GM04504 (cell line): ENCODE measurements at regions not wholly inside any gene's neighbourhood (a gene's known extent, or its start where the extent isn't known, plus 50 kb on each side); places are given as distances from the start of the nearest gene placed in this dataset.

Experiments used
- DNase-seq: peaks from one replicate; pipeline ENCODE4 v3.0.0-alpha.2; 2012; ENCODE audit warnings: low read depth

GRCh38 chr6:132974122-132974521 is 159.8 kb downstream of the RPS12 start:
- no peak for DNase-seq

GRCh38 chr6:132977413-132977812 is 163.0 kb downstream of the RPS12 start:
- DNase-seq: no peak

DNA sequence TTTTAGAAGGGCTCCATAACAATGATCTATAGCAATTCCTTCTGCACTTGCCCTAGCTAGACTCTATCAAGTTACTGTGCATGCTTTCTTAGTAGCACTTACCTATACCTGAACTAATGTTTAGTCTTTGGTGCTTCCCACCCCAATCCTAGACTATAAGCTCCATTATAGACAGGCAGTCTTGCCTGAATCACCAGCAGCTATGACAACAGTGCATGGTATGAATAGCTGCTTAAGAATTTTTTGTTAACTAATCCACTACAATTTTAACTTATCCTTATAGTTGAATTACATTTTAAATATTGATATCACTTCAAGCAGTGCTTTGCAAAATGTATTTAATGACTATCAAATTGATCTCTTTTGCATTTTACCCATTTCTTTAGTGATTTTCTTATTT is 164.3 kb downstream of the RPS12 start:
- DNase-seq: no peak

DNA sequence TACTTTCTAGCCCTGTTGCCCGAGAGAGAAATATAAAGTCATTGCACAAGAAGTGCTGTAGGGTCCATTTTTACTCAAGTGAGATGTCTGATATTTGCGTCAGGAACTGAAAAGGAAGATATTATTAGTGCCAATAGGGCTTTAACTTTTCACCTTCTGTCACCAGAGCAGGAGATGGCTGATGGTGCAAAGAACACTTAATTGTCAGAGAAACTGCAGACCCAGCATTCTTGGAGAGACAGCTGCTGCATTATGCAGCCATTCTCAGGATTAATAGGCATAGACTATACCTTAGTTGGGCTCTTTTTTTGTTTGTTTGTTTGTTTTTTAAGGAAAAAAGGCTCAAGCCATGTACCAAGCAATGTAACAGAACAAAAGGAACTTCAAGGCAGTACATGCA is 179.4 kb downstream of the RPS12 start:
- DNase-seq: no peak

- no peak for DNase-seq
Measured at GRCh38 chr6:132995009-132995408, 180.6 kb downstream of the RPS12 start.

GRCh38 chr6:132995432-132995831 is 181.1 kb downstream of the RPS12 start:
- DNase-seq: no peak

DNA sequence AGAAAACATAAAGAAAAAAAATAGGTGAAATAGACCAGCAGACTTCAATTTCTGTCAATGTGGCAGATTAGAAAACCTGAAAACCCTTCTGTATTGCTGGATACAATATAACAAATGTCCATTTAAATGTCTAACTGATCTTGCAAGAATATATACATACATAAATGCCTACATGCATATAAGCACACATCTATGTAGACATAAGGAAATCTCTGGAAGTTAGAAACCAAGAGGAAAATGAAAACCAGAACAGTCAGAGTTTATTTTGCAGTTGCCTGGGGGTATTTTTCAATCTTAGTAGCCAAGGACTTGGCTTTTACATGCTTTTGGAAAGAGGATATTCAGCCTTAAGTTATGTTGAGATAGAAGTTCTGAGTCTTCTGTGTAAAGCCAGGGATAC is 184.0 kb downstream of the RPS12 start:
- no peak for DNase-seq

DNA sequence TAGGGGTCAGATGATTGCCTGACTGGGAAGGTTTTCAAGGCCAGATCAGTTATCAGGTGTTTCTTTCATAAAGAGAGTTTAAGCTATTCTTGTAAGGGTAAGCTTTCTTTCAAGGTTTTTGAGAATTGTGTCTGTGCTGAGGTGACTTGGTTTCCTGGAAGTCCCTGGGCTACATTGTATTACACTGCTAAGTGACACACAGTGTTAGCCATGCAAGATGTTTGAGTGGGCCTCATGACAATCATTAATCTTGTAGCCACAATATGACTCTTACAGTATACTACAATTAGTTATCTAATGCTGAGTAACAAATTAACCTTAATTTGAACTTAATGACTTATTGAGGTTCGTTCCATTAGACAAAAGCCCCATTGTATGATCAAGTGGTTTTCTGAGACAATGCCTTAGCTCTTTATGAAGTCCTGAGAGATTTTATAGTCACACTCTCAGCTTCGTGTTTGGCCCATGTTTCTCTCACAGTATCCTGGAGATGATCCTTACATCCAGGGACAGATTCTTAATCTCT is 186.7 kb downstream of the RPS12 start:
- DNase-seq: no peak

DNA sequence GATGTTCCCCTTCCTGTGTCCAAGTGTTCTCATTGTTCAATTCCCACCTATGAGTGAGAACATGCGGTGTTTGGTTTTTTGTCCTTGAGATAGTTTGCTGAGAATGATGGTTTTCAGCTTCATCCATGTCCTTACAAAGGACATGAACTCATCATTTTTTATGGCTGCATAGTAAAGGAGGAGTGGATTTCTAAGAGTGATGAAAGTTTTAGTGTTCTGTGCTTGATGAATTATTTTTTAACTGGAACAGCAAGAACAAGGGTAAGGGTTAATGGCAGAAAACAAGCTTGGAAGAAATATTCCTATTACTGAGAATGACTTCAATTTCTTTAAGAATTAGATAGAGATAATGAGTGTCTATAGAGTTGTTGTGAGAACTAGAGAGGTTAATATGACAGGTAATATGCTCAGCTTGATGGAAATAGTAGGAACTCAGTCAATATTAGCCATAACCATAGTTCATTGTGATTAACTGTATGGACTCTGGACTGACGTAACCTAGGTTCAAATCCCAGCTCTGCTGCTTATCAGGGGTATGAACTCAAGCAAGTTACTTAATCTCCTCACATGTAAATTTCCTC is 190.0 kb downstream of the RPS12 start:
- DNase-seq: no peak

DNA sequence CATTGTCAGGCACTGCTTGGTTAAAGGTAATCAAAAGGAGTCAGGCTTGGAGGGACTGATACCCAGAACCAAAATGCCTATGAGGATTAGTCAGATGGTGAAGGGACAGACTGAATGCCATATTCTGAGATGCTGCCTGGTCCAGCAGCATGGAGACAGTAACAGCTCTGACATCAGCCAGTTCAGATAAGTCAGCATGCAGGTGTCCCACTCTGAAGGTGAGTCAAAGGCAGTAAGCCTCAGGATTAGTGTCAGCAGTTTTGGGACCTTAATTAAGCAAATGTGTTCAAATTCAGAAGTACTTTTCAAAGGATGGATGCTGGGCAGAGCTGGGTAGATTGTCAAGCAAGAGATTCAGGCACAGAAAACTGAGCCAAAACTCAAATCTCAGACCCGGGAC is 198.4 kb downstream of the RPS12 start:
- DNase-seq: no peak

GRCh38 chr6:133016631-133017030 is 202.3 kb downstream of the RPS12 start:
- DNase-seq: no peak

GRCh38 chr6:133017581-133017980 is 203.2 kb downstream of the RPS12 start:
- no peak for DNase-seq

DNA sequence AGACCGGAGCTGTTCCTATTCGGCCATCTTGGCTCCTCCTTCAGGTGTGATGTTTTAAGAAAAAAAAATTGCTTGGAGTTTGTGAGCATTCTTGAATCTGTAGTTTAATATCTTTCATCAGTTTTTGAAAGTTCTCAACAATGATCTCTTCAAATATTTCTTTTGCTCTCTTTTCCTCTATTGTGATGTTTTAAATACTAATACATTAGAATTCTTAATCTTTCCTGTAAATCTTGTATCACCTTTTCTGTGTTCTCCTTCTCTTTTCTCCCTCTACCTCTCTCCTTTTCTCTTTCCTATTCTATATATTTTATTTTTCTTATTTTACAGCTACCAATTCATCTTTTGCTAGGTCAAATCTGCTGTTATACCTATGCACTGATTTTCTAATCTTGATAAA is 212.3 kb downstream of the RPS12 start:
- DNase-seq: no peak

- DNase-seq: no peak
Measured at GRCh38 chr6:133033263-133033662, 207.9 kb upstream of the EYA4 start.

DNA sequence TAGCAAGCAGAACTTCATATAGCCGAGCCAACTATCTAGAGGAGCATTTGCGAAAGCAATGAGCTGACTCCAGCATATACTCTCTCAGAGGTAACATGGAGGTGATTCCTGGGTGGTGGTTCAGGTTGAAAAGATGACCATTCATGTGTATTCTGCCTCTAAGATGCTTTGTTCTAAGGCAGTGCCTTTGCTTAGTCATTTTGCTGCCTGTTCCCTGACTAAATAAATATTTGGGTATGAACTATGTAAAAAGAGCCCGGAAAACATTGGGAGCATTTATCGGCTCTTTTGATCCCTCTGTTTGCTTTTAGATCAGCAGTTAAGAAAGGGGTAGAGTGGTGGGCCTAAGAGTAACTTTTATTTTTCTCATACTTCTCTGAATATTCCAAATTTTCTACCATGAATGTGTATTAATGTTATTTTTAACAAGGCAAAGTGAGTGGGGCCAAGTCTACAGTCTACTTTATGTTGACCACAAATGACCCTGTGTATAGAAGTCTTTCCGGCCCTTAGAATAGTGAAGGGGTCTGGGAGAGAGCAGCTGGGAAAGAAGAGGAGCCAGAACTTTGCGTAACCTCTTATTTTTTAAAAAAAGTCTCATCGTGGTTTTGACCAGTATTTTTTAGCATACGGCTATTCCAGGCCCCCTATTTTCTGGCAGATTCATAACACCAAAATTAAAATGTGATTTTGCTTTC is 206.5 kb upstream of the EYA4 start:
- no peak for DNase-seq

- no peak for DNase-seq
Measured at GRCh38 chr6:133040094-133040802, 200.9 kb upstream of the EYA4 start.

DNA sequence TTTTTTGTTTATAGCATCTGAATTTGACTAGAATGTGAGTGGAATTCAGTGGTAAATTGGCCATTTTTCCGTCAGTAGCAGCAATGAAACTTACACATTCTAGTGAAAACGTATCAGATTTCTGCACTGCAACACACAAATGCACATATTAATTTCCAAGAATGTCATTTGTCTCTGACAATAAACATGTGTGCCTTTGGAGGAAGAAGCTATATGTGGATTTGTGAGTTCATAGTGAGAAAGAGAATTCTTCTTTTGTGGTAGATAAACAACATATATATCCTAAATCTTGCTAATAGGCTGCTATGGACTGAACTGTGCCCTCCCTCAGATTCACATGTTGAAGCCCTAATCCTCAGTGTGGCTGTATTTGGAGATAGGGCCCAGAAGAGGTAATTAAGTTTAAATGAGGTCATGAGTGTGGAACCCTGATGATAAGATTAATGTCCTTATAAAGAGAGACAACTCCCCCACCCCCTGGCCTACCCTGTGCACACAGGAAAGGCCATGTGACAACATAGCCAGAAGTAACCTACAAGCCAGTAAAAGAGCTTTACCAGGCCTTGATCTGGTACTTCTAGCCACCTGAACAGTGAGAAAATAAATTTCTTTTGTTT is 200.2 kb upstream of the EYA4 start:
- no peak for DNase-seq

- no peak for DNase-seq
Measured at GRCh38 chr6:133042550-133043120, 198.5 kb upstream of the EYA4 start.

GRCh38 chr6:133046576-133046975 is 194.6 kb upstream of the EYA4 start:
- DNase-seq: no peak

GRCh38 chr6:133047065-133047665 is 194.0 kb upstream of the EYA4 start:
- DNase-seq: no peak

- no peak for DNase-seq
Measured at GRCh38 chr6:133047706-133048105, 193.5 kb upstream of the EYA4 start.

DNA sequence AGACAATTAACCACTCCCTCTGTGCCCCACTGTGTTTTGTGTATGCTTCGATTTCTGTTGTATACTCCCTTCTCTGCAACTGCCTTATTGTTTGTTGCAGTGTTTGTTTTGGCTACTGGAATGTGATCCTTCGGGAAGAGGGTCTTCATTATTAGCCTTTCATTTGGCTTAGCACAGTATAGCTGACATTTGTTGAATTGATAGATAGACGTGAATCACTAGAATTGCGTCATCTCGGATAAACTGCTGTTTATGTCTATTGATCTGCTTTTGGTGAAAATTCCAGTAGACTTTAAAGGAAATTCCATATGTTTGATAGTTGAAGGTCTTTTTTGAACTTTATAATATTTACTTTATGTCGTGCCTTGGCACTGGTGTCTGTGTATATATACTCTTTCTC is 189.9 kb upstream of the EYA4 start:
- DNase-seq: no peak
